BLaER1 treated with 17β-estradiol and CSF1 and Interleukin-3, amounts not matched to agents 10 nM and 100 nM (cell line): ENCODE measurements at regions not wholly inside any gene's neighbourhood (a gene's known extent, or its start where the extent isn't known, plus 50 kb on each side); places are given as distances from the start of the nearest gene placed in this dataset.
"Not testable (repeated sequence)": the region's sequence is repeated elsewhere in the genome, so short reads cannot be mapped to it uniquely, and the experiment has no call there.

Experiments
- H3K27ac ChIP-seq, 11 experiments: shearing (Covaris generic); formaldehyde crosslinking; 2 replicates each; pipeline ENCODE4 v1.8.1; 2022
- H3K27me3 ChIP-seq, 11 experiments: shearing (Covaris generic); formaldehyde crosslinking; 2 replicates each; pipeline ENCODE4 v1.8.1; 2022
- H3K36me3 ChIP-seq, 11 experiments: shearing (Covaris generic); formaldehyde crosslinking; 2 replicates each; pipeline ENCODE4 v1.8.1; 2022
- H3K4me1 ChIP-seq, 10 experiments: shearing (Covaris generic); formaldehyde crosslinking; 2 replicates each; pipeline ENCODE4 v1.8.1; 2022
- H3K4me2 ChIP-seq, 11 experiments: shearing (Covaris generic); formaldehyde crosslinking; 2 replicates each; pipeline ENCODE4 v1.8.1; 2022
- H3K4me3 ChIP-seq, 10 experiments: shearing (Covaris generic); formaldehyde crosslinking; 2 replicates each; pipeline ENCODE4 v1.8.1; 2022
- H3K9ac ChIP-seq, 11 experiments: shearing (Covaris generic); formaldehyde crosslinking; 2 replicates each; pipeline ENCODE4 v1.8.1; 2022
- H3K9me3 ChIP-seq, 11 experiments: shearing (Covaris generic); formaldehyde crosslinking; replicated peaks in 1 of 11; 2 replicates each; pipeline ENCODE4 v1.8.1; 2022
- H4K20me1 ChIP-seq, 11 experiments: shearing (Covaris generic); formaldehyde crosslinking; 2 replicates each; pipeline ENCODE4 v1.8.1; 2022
- Cebpa-rat ChIP-seq, 11 experiments: shearing (Covaris generic); IDR thresholded peaks; 2 replicates each; pipeline ENCODE4 v1.8.1; 2022

- no peak overlapping the region for H3K4me3 ChIP-seq
- H3K36me3 ChIP-seq: no peaks in the 10 kb centered on the region
- H3K4me1 ChIP-seq: peaks cover 19 to 36% (median 28%) of the 10 kb centered on the region in 10 experiments; a peak in 19 of 20 replicates
- H3K27me3 ChIP-seq: no peaks in the 10 kb centered on the region
- H4K20me1 ChIP-seq: no peaks in the 10 kb centered on the region
- H3K4me2 ChIP-seq: peak overlapping the region; percentile 46 to 72 (median 61); a peak in 19 of 22 replicates
- H3K27ac ChIP-seq: peak overlapping the region in 1 of 11 experiments; percentile 23; a peak in 1 of 22 replicates
- no peak for TF ChIP-seq Cebpa-rat (IDR thresholded peaks at IDR 0.05)
- H3K9ac ChIP-seq: no peak overlapping the region
- peaks cover 0 to 11% (median 9%) of the 10 kb centered on the region in 11 experiments; a peak in 9 of 22 replicates for H3K9me3 ChIP-seq
Measured at GRCh38 chr2:173571887-173572680, 217.4 kb downstream of the CDCA7 start.

GRCh38 chr2:173572848-173573247 lies 218.2 kb downstream of the CDCA7 start:
- peak overlapping the region in 10 of 11 experiments; percentile 16 to 70 (median 60); a peak in 17 of 22 replicates for H3K4me2 ChIP-seq
- no peaks in the 10 kb centered on the region for H4K20me1 ChIP-seq
- H3K27me3 ChIP-seq: no peaks in the 10 kb centered on the region
- H3K9me3 ChIP-seq: peaks cover 0 to 11% (median 9%) of the 10 kb centered on the region in 11 experiments; a peak in 9 of 22 replicates
- peaks cover 12 to 36% (median 28%) of the 10 kb centered on the region in 10 experiments; a peak in 19 of 20 replicates for H3K4me1 ChIP-seq
- TF ChIP-seq Cebpa-rat (IDR thresholded peaks at IDR 0.05): no peak
- H3K36me3 ChIP-seq: no peaks in the 10 kb centered on the region
- peak overlapping the region in 3 of 11 experiments; percentile 21 to 54 (median 29); a peak in 1 of 22 replicates for H3K27ac ChIP-seq
- H3K4me3 ChIP-seq: no peak overlapping the region
- H3K9ac ChIP-seq: no peak overlapping the region

GRCh38 chr2:173573782-173574181 lies 219.1 kb downstream of the CDCA7 start:
- H3K27me3 ChIP-seq, H3K9ac ChIP-seq, H3K27ac ChIP-seq, H3K4me3 ChIP-seq, H3K36me3 ChIP-seq, H4K20me1 ChIP-seq, H3K4me2 ChIP-seq: not testable (repeated sequence)
- peaks cover 11 to 36% (median 28%) of the 10 kb centered on the region in 10 experiments; a peak in 18 of 20 replicates for H3K4me1 ChIP-seq
- peaks cover 0 to 11% (median 9%) of the 10 kb centered on the region in 11 experiments; a peak in 9 of 22 replicates for H3K9me3 ChIP-seq

- TF ChIP-seq Cebpa-rat (IDR thresholded peaks at IDR 0.05): no peak
Measured at GRCh38 chr2:173574324-173575112, 219.8 kb downstream of the CDCA7 start.

GRCh38 chr2:173578404-173579107 lies 223.9 kb downstream of the CDCA7 start:
- Histone ChIP-seq H3K9ac (no peak overlapping the region), H3K27me3 (no peaks in the 10 kb centered on the region), H3K27ac (no peak overlapping the region), H3K9me3 (peaks cover 0 to 10% (median 9%) of the 10 kb centered on the region in 11 experiments; a peak in 9 of 22 replicates), H3K4me2 (no peak overlapping the region), H3K4me3 (no peak overlapping the region), H3K36me3 (no peaks in the 10 kb centered on the region), H3K4me1 (peaks cover 0 to 15% (median 8%) of the 10 kb centered on the region in 10 experiments; a peak in 11 of 20 replicates), H4K20me1 (no peaks in the 10 kb centered on the region)
- no peak for TF ChIP-seq Cebpa-rat (IDR thresholded peaks at IDR 0.05)

More at GRCh38 chr2:173574324-173575112, 219.8 kb downstream of the CDCA7 start:
- Histone ChIP-seq H3K4me3 (no peak overlapping the region), H3K4me2 (no peak overlapping the region), H3K9ac (no peak overlapping the region), H3K27me3 (no peaks in the 10 kb centered on the region), H3K9me3 (peaks cover 0 to 11% (median 9%) of the 10 kb centered on the region in 11 experiments; a peak in 9 of 22 replicates), H4K20me1 (no peaks in the 10 kb centered on the region), H3K27ac (no peak overlapping the region), H3K4me1 (peaks cover 11 to 36% (median 28%) of the 10 kb centered on the region in 10 experiments; a peak in 18 of 20 replicates), H3K36me3 (no peaks in the 10 kb centered on the region)

GRCh38 chr2:173580351-173580750 lies 225.7 kb downstream of the CDCA7 start:
- Histone ChIP-seq H3K27ac (no peak overlapping the region), H3K27me3 (no peaks in the 10 kb centered on the region), H3K36me3 (no peaks in the 10 kb centered on the region), H3K9me3 (no peaks in the 10 kb centered on the region), H4K20me1 (no peaks in the 10 kb centered on the region), H3K4me1 (peaks cover 8 to 27% (median 17%) of the 10 kb centered on the region in 10 experiments; a peak in 15 of 20 replicates), H3K4me2 (peak overlapping the region in 3 of 11 experiments; percentile 41 to 56 (median 51); a peak in 3 of 22 replicates), H3K9ac (no peak overlapping the region), H3K4me3 (no peak overlapping the region)
- no peak for TF ChIP-seq Cebpa-rat (IDR thresholded peaks at IDR 0.05)

- no peaks in the 10 kb centered on the region for H3K27me3 ChIP-seq
- peaks cover 8 to 28% (median 17%) of the 10 kb centered on the region in 10 experiments; a peak in 15 of 20 replicates for H3K4me1 ChIP-seq
- peak overlapping the region in 6 of 11 experiments; percentile 7 to 56 (median 46); a peak in 11 of 22 replicates for H3K4me2 ChIP-seq
- no peak overlapping the region for H3K9ac ChIP-seq
- no peak for TF ChIP-seq Cebpa-rat (IDR thresholded peaks at IDR 0.05)
- H3K4me3 ChIP-seq: no peak overlapping the region
- no peaks in the 10 kb centered on the region for H3K36me3 ChIP-seq
- H3K27ac ChIP-seq: no peak overlapping the region
- H4K20me1 ChIP-seq: no peaks in the 10 kb centered on the region
- H3K9me3 ChIP-seq: no peaks in the 10 kb centered on the region
Measured at GRCh38 chr2:173580956-173581355, 226.3 kb downstream of the CDCA7 start.

- no peaks in the 10 kb centered on the region for H3K9me3 ChIP-seq
- H3K27ac ChIP-seq: no peak overlapping the region
- H4K20me1 ChIP-seq: no peaks in the 10 kb centered on the region
- no peak overlapping the region for H3K4me3 ChIP-seq
- H3K36me3 ChIP-seq: no peaks in the 10 kb centered on the region
- peaks cover 8 to 28% (median 17%) of the 10 kb centered on the region in 10 experiments; a peak in 15 of 20 replicates for H3K4me1 ChIP-seq
- H3K9ac ChIP-seq: no peak overlapping the region
- no peaks in the 10 kb centered on the region for H3K27me3 ChIP-seq
- TF ChIP-seq Cebpa-rat (IDR thresholded peaks at IDR 0.05): no peak
- no peak overlapping the region for H3K4me2 ChIP-seq
Measured at GRCh38 chr2:173583196-173583595, 228.5 kb downstream of the CDCA7 start.
